ENCODE measurements at regions not wholly inside any gene's neighbourhood (a gene's known extent, or its start where the extent isn't known, plus 50 kb on each side); places are given as distances from the start of the nearest gene placed in this dataset.
"Not testable (repeated sequence)": the region's sequence is repeated elsewhere in the genome, so short reads cannot be mapped to it uniquely, and the experiment has no call there.

- ChIA-PET CTCF (no interaction called here), POLR2A (no interaction called here)
- no peak for FAIRE-seq
- Histone ChIP-seq H3K27ac (ENCODE audit: insufficient read depth, low read depth, low read length) (no peak overlapping the region), H3K79me2 (ENCODE audit: control insufficient read depth, insufficient read depth, low read length) (no peaks in the 10 kb centered on the region), H3K36me3 (ENCODE audit: control insufficient read depth in 2 of 2, extremely low read depth in 1 of 2, insufficient read depth in 2 of 2, low read length in 2 of 2) (no peaks in the 10 kb centered on the region), H4K20me1 (replicated peaks; ENCODE audit: control insufficient read depth, extremely low read depth, insufficient read depth, low read length) (no peaks in the 10 kb centered on the region), H3K27me3 (ENCODE audit: control insufficient read depth in 2 of 2, insufficient read depth in 2 of 2, low read length in 2 of 2) (no peaks in the 10 kb centered on the region), H3K9ac (replicated peaks; ENCODE audit: extremely low read depth, insufficient read depth, low read length) (no peak overlapping the region), H3K4me1 (ENCODE audit: control insufficient read depth, extremely low read depth, insufficient read depth, low read length) (no peaks in the 10 kb centered on the region), H3K9me1 (replicated peaks; ENCODE audit: control insufficient read depth, extremely low read depth, insufficient read depth, low read length) (no peaks in the 10 kb centered on the region), H3K9me3 (replicated peaks; ENCODE audit: control insufficient read depth, insufficient read depth, low read length) (peaks cover 2% of the 10 kb centered on the region), H3K4me2 (ENCODE audit: insufficient read depth, low read length) (no peak overlapping the region), H2AFZ (ENCODE audit: low read depth, low read length) (no peak overlapping the region), H3K4me3 (replicated peaks in 1 of 3; ENCODE audit: insufficient read depth in 1 of 3, low read depth in 1 of 3, low read length in 3 of 3) (no peak overlapping the region)
- no peak for DNase-seq (ENCODE audit: low read depth, low spot score)
- intact Hi-C loops (cut with micrococcal nuclease) (no loop called here), dilution Hi-C loops (cut with MboI; ENCODE audit: extremely low pct_ligation_motif_present, low sequenced_read_pairs) (no loop called here)
- no TSS peak for BruUV-seq (replicated peaks)
- no peak for TF ChIP-seq POLR2A (IDR thresholded peaks at IDR 0.05; ENCODE audit: low read depth, low read length)
- no peak for TF ChIP-seq FOS (IDR thresholded peaks at IDR 0.05; ENCODE audit: borderline replicate concordance, insufficient read depth, low read length)
- no peak for TF ChIP-seq POLR2AphosphoS5 (IDR thresholded peaks at IDR 0.05; ENCODE audit: insufficient read depth, low read depth, low read length)
- TF ChIP-seq JUN (IDR thresholded peaks at IDR 0.05; ENCODE audit: borderline replicate concordance, insufficient read depth, insufficient read length, low read depth) = no peak
- no peak for TF ChIP-seq EZH2 (IDR thresholded peaks at IDR 0.05; ENCODE audit: borderline replicate concordance, low read depth, low read length, severe bottlenecking)
- TF ChIP-seq, protein P1, sequence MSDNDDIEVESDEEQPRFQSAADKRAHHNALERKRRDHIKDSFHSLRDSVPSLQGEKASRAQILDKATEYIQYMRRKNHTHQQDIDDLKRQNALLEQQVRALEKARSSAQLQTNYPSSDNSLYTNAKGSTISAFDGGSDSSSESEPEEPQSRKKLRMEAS (IDR thresholded peaks at IDR 0.05; ENCODE audit: insufficient read depth, insufficient read length) = no peak
- TF ChIP-seq CTCF (IDR thresholded peaks at IDR 0.05; ENCODE audit: extremely low read depth in 1 of 2, insufficient read depth in 1 of 2, low read depth in 1 of 2, low read length in 2 of 2) = no peak
- no peak for TF ChIP-seq MYC (IDR thresholded peaks at IDR 0.05; ENCODE audit: low read depth, low read length)
- no peak for TF ChIP-seq GATA2 (IDR thresholded peaks at IDR 0.05; ENCODE audit: insufficient read depth, insufficient read length, low read depth, low read length)
These were observed 527.7 kb upstream of the SOX9 start for GRCh38 chr17:71593078-71593477.

GRCh38 chr17:71599583-71599982, 521.2 kb upstream of the SOX9 start:
- H3K27me3 ChIP-seq (ENCODE audit: control insufficient read depth in 2 of 2, insufficient read depth in 2 of 2, low read length in 2 of 2); H3K4me2 ChIP-seq (ENCODE audit: insufficient read depth, low read length); H3K9ac ChIP-seq (replicated peaks; ENCODE audit: extremely low read depth, insufficient read depth, low read length); H2AFZ ChIP-seq (ENCODE audit: low read depth, low read length); H3K27ac ChIP-seq (ENCODE audit: insufficient read depth, low read depth, low read length); H3K4me1 ChIP-seq (ENCODE audit: control insufficient read depth, extremely low read depth, insufficient read depth, low read length); H4K20me1 ChIP-seq (replicated peaks; ENCODE audit: control insufficient read depth, extremely low read depth, insufficient read depth, low read length); H3K79me2 ChIP-seq (ENCODE audit: control insufficient read depth, insufficient read depth, low read length); BruUV-seq (replicated peaks); DNase-seq (ENCODE audit: low read depth, low spot score); dilution Hi-C loops (cut with MboI; ENCODE audit: extremely low pct_ligation_motif_present, low sequenced_read_pairs); CTCF ChIA-PET; H3K9me1 ChIP-seq (replicated peaks; ENCODE audit: control insufficient read depth, extremely low read depth, insufficient read depth, low read length); POLR2A ChIA-PET; FAIRE-seq; intact Hi-C loops (cut with micrococcal nuclease); H3K9me3 ChIP-seq (replicated peaks; ENCODE audit: control insufficient read depth, insufficient read depth, low read length); H3K36me3 ChIP-seq (ENCODE audit: control insufficient read depth in 2 of 2, extremely low read depth in 1 of 2, insufficient read depth in 2 of 2, low read length in 2 of 2); H3K4me3 ChIP-seq (replicated peaks in 1 of 3; ENCODE audit: insufficient read depth in 1 of 3, low read depth in 1 of 3, low read length in 3 of 3): not testable (repeated sequence)

Measured in endothelial cell of umbilical vein (primary cell).